AG04449 (cell line): ENCODE measurements at regions not wholly inside any gene's neighbourhood (a gene's known extent, or its start where the extent isn't known, plus 50 kb on each side); places are given as distances from the start of the nearest gene placed in this dataset.

ENCODE experiments used
- CTCF ChIA-PET: fragments of 350-600 bp; formaldehyde crosslinking; extraction: SDS; loops from one replicate; lab custom pipeline; 2021; ENCODE audit warnings: antibody characterized with exemption; lab: Yijun Ruan, JAX
- POLR2A ChIA-PET: fragments of 400-600, 350-600 bp; formaldehyde crosslinking; extraction: SDS; loops from one replicate; lab custom pipeline; 2020; ENCODE audit warnings: antibody characterized with exemption, inconsistent platforms; lab: Yijun Ruan, JAX
- DNase-seq: peaks from one replicate; pipeline ENCODE4 v3.0.0-alpha.2; 2010; ENCODE audit warnings: low read depth, low spot score
- H3K4me3 ChIP-seq: 2 replicates; pipeline ENCODE4 v1.5.1; 2011; ENCODE audit warnings: low read depth, mild to moderate bottlenecking, control low read depth, low read length
- CTCF ChIP-seq: IDR thresholded peaks from one replicate; pipeline ENCODE4 v1.5.1; 2011; ENCODE audit warnings: mild to moderate bottlenecking, moderate library complexity, low read length, control low read depth, inconsistent platforms; ENCODE audit not compliant: insufficient read depth; ENCODE audit errors: missing control alignments

- CTCF ChIA-PET: no interaction called here
- no peak overlapping the region for H3K4me3 ChIP-seq
- no peak for DNase-seq
- TF ChIP-seq CTCF: no peak
- POLR2A ChIA-PET: no interaction called here
Observed at GRCh38 chr17:71655542-71655941, 465.3 kb upstream of the SOX9 start.

GRCh38 chr17:71656964-71657858 lies 463.6 kb upstream of the SOX9 start:
- no peak overlapping the region for H3K4me3 ChIP-seq
- ChIA-PET POLR2A (no interaction called here), CTCF (no interaction called here)
- DNase-seq: no peak
- TF ChIP-seq CTCF: no peak

GRCh38 chr17:71658996-71659395 lies 461.8 kb upstream of the SOX9 start:
- no peak overlapping the region for H3K4me3 ChIP-seq
- DNase-seq: no peak
- no peak for TF ChIP-seq CTCF
- CTCF ChIA-PET: no interaction called here
- POLR2A ChIA-PET: no interaction called here

GRCh38 chr17:71664861-71665260 lies 456.0 kb upstream of the SOX9 start:
- POLR2A ChIA-PET: no interaction called here
- CTCF ChIA-PET: no interaction called here
- no peak for DNase-seq
- no peak overlapping the region for H3K4me3 ChIP-seq
- no peak for TF ChIP-seq CTCF

GRCh38 chr17:71666047-71666446 lies 454.8 kb upstream of the SOX9 start:
- no peak overlapping the region for H3K4me3 ChIP-seq
- no peak for TF ChIP-seq CTCF
- DNase-seq: no peak
- CTCF ChIA-PET: interaction anchor here (2.2 kb wide), 1 partner anchor 192 kb away, joined by 5 read pairs; no protein-coding TSS in a partner anchor
- POLR2A ChIA-PET: no interaction called here

- ChIA-PET POLR2A (no interaction called here), CTCF (interaction anchor here (2.2 kb wide), 1 partner anchor 194 kb away, joined by 5 read pairs; no protein-coding TSS in a partner anchor)
- no peak for TF ChIP-seq CTCF
- H3K4me3 ChIP-seq: no peak overlapping the region
- DNase-seq: no peak
Observed at GRCh38 chr17:71667661-71668060, 453.2 kb upstream of the SOX9 start.
